ENCODE measurements at regions not wholly inside any gene's neighbourhood (a gene's known extent, or its start where the extent isn't known, plus 50 kb on each side); places are given as distances from the start of the nearest gene placed in this dataset.
"Not testable (repeated sequence)": the region's sequence is repeated elsewhere in the genome, so short reads cannot be mapped to it uniquely, and the experiment has no call there.

DNA sequence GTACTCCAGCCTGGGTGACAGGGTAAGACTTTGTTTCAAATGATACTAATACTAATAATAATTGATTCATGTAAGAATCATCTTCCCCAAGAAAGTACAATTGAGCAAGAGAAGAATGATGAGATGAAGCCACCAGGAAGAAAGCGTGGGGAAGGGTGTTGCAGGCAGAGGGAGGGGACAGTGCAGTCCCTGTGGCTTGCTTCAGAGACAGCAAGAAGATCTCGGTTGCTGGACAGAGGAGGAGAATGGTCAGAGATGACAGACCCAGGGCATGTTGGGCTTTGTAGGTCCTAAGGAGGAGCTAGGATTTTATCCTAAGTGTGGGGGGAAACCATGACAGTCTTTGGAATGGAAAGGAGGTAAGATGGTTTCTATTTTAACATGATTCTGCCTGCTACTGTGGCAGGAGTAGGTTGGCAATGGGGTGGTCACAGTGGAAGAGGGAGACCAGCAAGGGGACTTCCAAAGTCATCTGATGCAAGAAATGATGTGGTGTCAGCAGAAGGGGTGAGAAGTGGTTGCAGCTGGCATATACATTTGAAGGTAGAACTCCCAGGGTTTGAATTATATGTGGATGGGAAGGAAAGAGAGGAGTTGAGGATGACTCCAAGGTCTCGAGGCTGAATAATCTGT is 293.4 kb downstream of the NPIPA7 start:
- H3K4me3 ChIP-seq (ENCODE audit: low read depth in 1 of 5, low read length in 5 of 5); H3K9ac ChIP-seq (ENCODE audit: low read length in 5 of 5); H3K27me3 ChIP-seq (ENCODE audit: control insufficient read depth in 5 of 5, insufficient read depth in 4 of 5, low read length in 5 of 5); H3K36me3 ChIP-seq (ENCODE audit: control insufficient read depth in 5 of 5, insufficient read depth in 5 of 5, low read length in 5 of 5); H3K4me1 ChIP-seq (ENCODE audit: control insufficient read depth in 5 of 5, insufficient read depth in 5 of 5, low read length in 5 of 5); H3K9me3 ChIP-seq (ENCODE audit: control insufficient read depth in 5 of 5, low read length in 5 of 5); H3K27ac ChIP-seq (ENCODE audit: low read depth, low read length): not testable (repeated sequence)

DNA sequence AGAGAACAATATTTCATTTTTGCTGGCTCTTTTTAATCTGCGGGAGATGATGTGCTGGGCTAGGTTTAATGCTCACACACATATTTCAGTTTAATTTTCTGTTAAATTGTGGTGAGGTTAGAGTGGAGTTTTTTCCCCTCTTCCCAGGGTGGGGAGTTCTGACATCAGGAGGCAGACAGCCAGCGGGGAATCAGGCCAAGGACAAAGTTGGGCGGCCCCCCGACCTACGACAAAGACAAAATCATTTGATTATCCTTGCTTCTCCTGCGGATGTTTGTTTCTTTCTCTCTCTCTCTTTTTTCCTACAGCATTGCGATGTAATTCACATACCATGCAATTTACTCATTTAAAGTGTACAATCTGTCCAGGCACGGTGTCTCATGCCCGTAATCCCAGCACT is 295.9 kb downstream of the NPIPA7 start:
- not testable (repeated sequence) for H3K9me3 ChIP-seq (ENCODE audit: control insufficient read depth in 5 of 5, low read length in 5 of 5); H3K9ac ChIP-seq (ENCODE audit: low read length in 5 of 5); H3K27ac ChIP-seq (ENCODE audit: low read depth, low read length); H3K36me3 ChIP-seq (ENCODE audit: control insufficient read depth in 5 of 5, insufficient read depth in 5 of 5, low read length in 5 of 5); H3K4me3 ChIP-seq (ENCODE audit: low read depth in 1 of 5, low read length in 5 of 5); H3K4me1 ChIP-seq (ENCODE audit: control insufficient read depth in 5 of 5, insufficient read depth in 5 of 5, low read length in 5 of 5); H3K27me3 ChIP-seq (ENCODE audit: control insufficient read depth in 5 of 5, insufficient read depth in 4 of 5, low read length in 5 of 5)

DNA sequence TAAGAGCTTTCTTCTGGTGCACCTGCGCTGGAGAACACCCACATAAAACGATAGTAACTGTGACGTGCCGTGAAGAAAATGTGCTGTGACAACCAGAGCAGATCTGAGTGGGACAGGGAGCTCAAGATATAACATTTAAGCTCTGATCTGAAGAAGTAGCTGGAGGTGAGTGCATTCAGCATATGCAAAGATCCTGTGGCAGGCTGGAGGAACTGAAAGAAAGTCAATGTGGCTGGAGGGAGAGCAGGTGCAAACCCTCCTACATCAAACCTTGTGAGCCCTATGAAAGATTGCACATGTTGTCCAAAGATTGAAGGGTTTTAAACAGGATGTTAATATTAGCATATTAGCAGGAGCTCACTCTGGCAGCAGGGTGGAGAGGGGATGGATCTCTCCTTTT is 342.9 kb downstream of the NPIPA7 start:
- not testable (repeated sequence) for H3K4me3 ChIP-seq (ENCODE audit: low read depth in 1 of 5, low read length in 5 of 5)

DNA sequence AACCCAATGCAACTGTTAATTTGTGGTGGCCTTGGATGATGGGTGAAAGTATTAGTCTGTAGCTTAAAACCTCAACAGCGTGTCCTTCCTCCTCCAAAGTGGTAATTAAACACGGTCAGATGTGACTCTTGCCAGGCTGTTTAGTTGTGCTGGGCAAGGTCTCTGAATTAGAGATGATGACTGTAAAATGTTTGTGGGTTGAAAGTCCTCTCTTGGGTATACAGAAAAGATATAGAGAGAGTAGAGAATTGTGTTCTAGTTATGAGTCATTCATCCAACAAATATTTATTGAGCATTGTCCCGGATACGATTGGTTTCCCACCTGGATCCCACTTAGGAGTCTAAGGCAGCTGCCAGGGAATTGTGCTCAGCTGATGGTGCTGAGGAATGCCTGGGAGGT is 343.7 kb downstream of the NPIPA7 start:
- H3K27me3 ChIP-seq (ENCODE audit: control insufficient read depth in 5 of 5, insufficient read depth in 4 of 5, low read length in 5 of 5); H3K4me3 ChIP-seq (ENCODE audit: low read depth in 1 of 5, low read length in 5 of 5); H3K9me3 ChIP-seq (ENCODE audit: control insufficient read depth in 5 of 5, low read length in 5 of 5); H3K9ac ChIP-seq (ENCODE audit: low read length in 5 of 5); H3K27ac ChIP-seq (ENCODE audit: low read depth, low read length); H3K36me3 ChIP-seq (ENCODE audit: control insufficient read depth in 5 of 5, insufficient read depth in 5 of 5, low read length in 5 of 5); H3K4me1 ChIP-seq (ENCODE audit: control insufficient read depth in 5 of 5, insufficient read depth in 5 of 5, low read length in 5 of 5): not testable (repeated sequence)

More for the DNA sequence above, 342.9 kb downstream of the NPIPA7 start:
- not testable (repeated sequence) for H3K4me1 ChIP-seq (ENCODE audit: control insufficient read depth in 5 of 5, insufficient read depth in 5 of 5, low read length in 5 of 5); H3K9ac ChIP-seq (ENCODE audit: low read length in 5 of 5); H3K27me3 ChIP-seq (ENCODE audit: control insufficient read depth in 5 of 5, insufficient read depth in 4 of 5, low read length in 5 of 5); H3K36me3 ChIP-seq (ENCODE audit: control insufficient read depth in 5 of 5, insufficient read depth in 5 of 5, low read length in 5 of 5); H3K27ac ChIP-seq (ENCODE audit: low read depth, low read length); H3K9me3 ChIP-seq (ENCODE audit: control insufficient read depth in 5 of 5, low read length in 5 of 5)

DNA sequence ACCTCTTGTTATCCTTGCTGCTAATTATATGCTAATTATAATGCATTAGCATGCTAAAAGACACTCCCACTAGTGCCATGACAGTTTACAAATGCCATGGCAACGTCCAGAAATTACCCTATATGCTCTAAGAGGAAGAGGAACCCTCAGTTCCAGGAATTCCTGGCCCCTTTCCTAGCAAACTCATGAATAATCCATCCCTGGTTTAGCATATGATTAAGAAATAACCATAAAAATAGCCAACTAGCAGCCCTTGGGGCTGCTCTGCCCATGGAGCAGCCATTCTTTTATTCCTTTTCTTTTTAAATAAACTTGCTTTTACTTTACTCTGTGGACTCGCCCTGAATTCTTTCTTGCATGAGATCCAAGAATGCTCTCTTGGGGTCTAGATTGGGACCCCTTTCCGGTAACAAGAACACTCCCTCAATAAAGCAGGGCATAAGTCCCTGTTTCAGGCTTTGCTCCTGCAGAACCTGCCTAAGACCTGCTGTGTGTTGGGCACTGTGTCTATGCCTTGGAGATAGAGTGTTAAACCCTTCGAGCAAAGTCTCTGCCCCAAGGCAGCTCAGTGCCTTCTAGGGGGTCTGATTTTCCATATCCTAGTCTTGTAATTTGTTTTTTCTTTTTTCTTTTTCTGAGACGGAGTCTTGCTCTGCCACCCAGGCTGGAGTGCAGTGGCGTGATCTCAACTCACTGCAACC is 345.0 kb downstream of the NPIPA7 start:
- not testable (repeated sequence) for H3K9me3 ChIP-seq (ENCODE audit: control insufficient read depth in 5 of 5, low read length in 5 of 5); H3K27ac ChIP-seq (ENCODE audit: low read depth, low read length); H3K4me1 ChIP-seq (ENCODE audit: control insufficient read depth in 5 of 5, insufficient read depth in 5 of 5, low read length in 5 of 5); H3K4me3 ChIP-seq (ENCODE audit: low read depth in 1 of 5, low read length in 5 of 5); H3K9ac ChIP-seq (ENCODE audit: low read length in 5 of 5); H3K27me3 ChIP-seq (ENCODE audit: control insufficient read depth in 5 of 5, insufficient read depth in 4 of 5, low read length in 5 of 5); H3K36me3 ChIP-seq (ENCODE audit: control insufficient read depth in 5 of 5, insufficient read depth in 5 of 5, low read length in 5 of 5)

GRCh38 chr16:16727048-16727447 is 348.1 kb downstream of the NPIPA7 start:
- not testable (repeated sequence) for H3K4me1 ChIP-seq (ENCODE audit: control insufficient read depth in 5 of 5, insufficient read depth in 5 of 5, low read length in 5 of 5)

DNA sequence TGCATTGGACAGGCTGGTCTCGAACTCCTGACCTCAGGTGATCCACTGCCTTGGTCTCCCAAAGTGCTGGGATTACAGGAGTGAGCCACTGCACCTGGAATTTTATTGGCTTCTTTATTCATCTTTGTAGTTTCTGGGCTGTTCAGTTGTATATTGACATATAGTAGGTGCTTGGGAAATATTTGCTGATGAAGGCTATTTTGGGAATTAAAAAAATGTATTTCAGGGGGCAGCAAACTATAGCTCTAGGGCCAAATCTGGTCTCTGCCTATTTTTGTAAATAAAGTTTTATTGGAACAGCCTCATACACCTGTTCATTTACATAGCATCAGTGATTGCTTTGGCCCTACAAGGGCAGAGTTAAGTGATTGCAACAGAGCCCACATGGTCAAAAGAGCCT is 363.6 kb downstream of the NPIPA7 start:
- H3K4me1 ChIP-seq (ENCODE audit: control insufficient read depth in 5 of 5, insufficient read depth in 5 of 5, low read length in 5 of 5); H3K27me3 ChIP-seq (ENCODE audit: control insufficient read depth in 5 of 5, insufficient read depth in 4 of 5, low read length in 5 of 5); H3K36me3 ChIP-seq (ENCODE audit: control insufficient read depth in 5 of 5, insufficient read depth in 5 of 5, low read length in 5 of 5); H3K9ac ChIP-seq (ENCODE audit: low read length in 5 of 5); H3K4me3 ChIP-seq (ENCODE audit: low read depth in 1 of 5, low read length in 5 of 5); H3K9me3 ChIP-seq (ENCODE audit: control insufficient read depth in 5 of 5, low read length in 5 of 5); H3K27ac ChIP-seq (ENCODE audit: low read depth, low read length): not testable (repeated sequence)

More at GRCh38 chr16:16727048-16727447, 348.1 kb downstream of the NPIPA7 start:
- not testable (repeated sequence) for H3K9me3 ChIP-seq (ENCODE audit: control insufficient read depth in 5 of 5, low read length in 5 of 5); H3K27me3 ChIP-seq (ENCODE audit: control insufficient read depth in 5 of 5, insufficient read depth in 4 of 5, low read length in 5 of 5); H3K9ac ChIP-seq (ENCODE audit: low read length in 5 of 5); H3K36me3 ChIP-seq (ENCODE audit: control insufficient read depth in 5 of 5, insufficient read depth in 5 of 5, low read length in 5 of 5); H3K27ac ChIP-seq (ENCODE audit: low read depth, low read length); H3K4me3 ChIP-seq (ENCODE audit: low read depth in 1 of 5, low read length in 5 of 5)

DNA sequence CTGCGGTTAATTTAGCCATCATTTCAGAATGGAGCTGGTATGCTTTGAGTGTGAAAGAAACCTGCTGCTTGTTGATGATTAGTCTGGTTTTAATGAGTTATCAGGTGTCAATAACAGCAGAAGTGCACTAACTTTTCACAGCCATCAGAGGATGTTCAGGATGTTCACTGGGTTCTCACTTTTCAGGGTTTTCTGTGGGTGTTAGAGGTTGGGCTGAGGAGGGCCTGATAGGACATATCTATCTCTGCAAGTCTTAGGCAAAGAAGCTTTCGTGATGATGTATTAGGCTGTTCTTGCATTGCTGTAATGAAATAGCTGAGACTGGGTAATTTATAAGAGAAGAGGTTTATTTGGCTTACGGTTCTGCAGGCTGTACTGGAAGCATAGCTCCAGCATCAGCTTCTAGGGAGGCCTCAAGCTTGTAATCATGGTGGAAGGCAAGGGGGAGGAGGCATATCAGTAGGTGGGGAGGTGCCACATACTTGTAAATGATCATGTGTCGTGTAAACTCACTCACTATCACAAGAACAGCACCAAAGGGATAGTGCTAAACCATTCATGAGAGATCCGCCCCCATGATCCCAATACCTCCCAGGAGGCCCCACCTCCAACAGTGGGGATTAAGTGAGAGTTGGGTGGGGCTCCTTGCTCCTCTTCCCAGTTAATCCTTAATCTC is 376.2 kb downstream of the NPIPA7 start:
- H3K27me3 ChIP-seq (ENCODE audit: control insufficient read depth in 5 of 5, insufficient read depth in 4 of 5, low read length in 5 of 5); H3K36me3 ChIP-seq (ENCODE audit: control insufficient read depth in 5 of 5, insufficient read depth in 5 of 5, low read length in 5 of 5); H3K9me3 ChIP-seq (ENCODE audit: control insufficient read depth in 5 of 5, low read length in 5 of 5): not testable (repeated sequence)

GRCh38 chr16:16763449-16763848 is 384.5 kb downstream of the NPIPA7 start:
- H3K9ac ChIP-seq (ENCODE audit: low read length in 5 of 5) = no peak overlapping the region
- no peak overlapping the region for H3K4me3 ChIP-seq (ENCODE audit: low read depth in 1 of 5, low read length in 5 of 5)
- no peaks in the 10 kb centered on the region for H3K4me1 ChIP-seq (ENCODE audit: control insufficient read depth in 5 of 5, insufficient read depth in 5 of 5, low read length in 5 of 5)
- no peaks in the 10 kb centered on the region for H3K36me3 ChIP-seq (ENCODE audit: control insufficient read depth in 5 of 5, insufficient read depth in 5 of 5, low read length in 5 of 5)
- peaks cover 0 to 4% (median 2%) of the 10 kb centered on the region in 5 donors for H3K27me3 ChIP-seq (ENCODE audit: control insufficient read depth in 5 of 5, insufficient read depth in 4 of 5, low read length in 5 of 5)
- no peak overlapping the region for H3K27ac ChIP-seq (ENCODE audit: low read depth, low read length)
- no peaks in the 10 kb centered on the region for H3K9me3 ChIP-seq (ENCODE audit: control insufficient read depth in 5 of 5, low read length in 5 of 5)

More for the DNA sequence above, 376.2 kb downstream of the NPIPA7 start:
- not testable (repeated sequence) for H3K4me3 ChIP-seq (ENCODE audit: low read depth in 1 of 5, low read length in 5 of 5); H3K9ac ChIP-seq (ENCODE audit: low read length in 5 of 5); H3K27ac ChIP-seq (ENCODE audit: low read depth, low read length); H3K4me1 ChIP-seq (ENCODE audit: control insufficient read depth in 5 of 5, insufficient read depth in 5 of 5, low read length in 5 of 5)

- H3K36me3 ChIP-seq (ENCODE audit: control insufficient read depth in 5 of 5, insufficient read depth in 5 of 5, low read length in 5 of 5); H3K27ac ChIP-seq (ENCODE audit: low read depth, low read length); H3K4me1 ChIP-seq (ENCODE audit: control insufficient read depth in 5 of 5, insufficient read depth in 5 of 5, low read length in 5 of 5); H3K9ac ChIP-seq (ENCODE audit: low read length in 5 of 5); H3K4me3 ChIP-seq (ENCODE audit: low read depth in 1 of 5, low read length in 5 of 5); H3K9me3 ChIP-seq (ENCODE audit: control insufficient read depth in 5 of 5, low read length in 5 of 5); H3K27me3 ChIP-seq (ENCODE audit: control insufficient read depth in 5 of 5, insufficient read depth in 4 of 5, low read length in 5 of 5): not testable (repeated sequence)
These were observed 391.8 kb downstream of the NPIPA7 start for GRCh38 chr16:16770717-16771116.
